Fibroblast of lung (primary cell): ENCODE measurements at regions not wholly inside any gene's neighbourhood (a gene's known extent, or its start where the extent isn't known, plus 50 kb on each side); places are given as distances from the start of the nearest gene placed in this dataset.

Experiments used
- EZH2 ChIP-seq: IDR thresholded peaks from 2 replicates; pipeline ENCODE4 v1.5.1; 2012; ENCODE audit warnings: low read length, control low read depth, mild to moderate bottlenecking; ENCODE audit errors: missing control alignments
- TF ChIP-seq, protein P1 (sequence below), 2 donors: IDR thresholded peaks in 1 of 2; conservative IDR thresholded peaks in 1 of 2; 1 replicate in 1 of 2; 2 replicates in 1 of 2; pipeline ENCODE4 v1.5.1; 2011 to 2012; ENCODE audit warnings: low read length in 2 of 2, control low read depth in 1 of 2, inconsistent platforms in 1 of 2, low read depth in 1 of 2, mild to moderate bottlenecking in 1 of 2

DNA sequence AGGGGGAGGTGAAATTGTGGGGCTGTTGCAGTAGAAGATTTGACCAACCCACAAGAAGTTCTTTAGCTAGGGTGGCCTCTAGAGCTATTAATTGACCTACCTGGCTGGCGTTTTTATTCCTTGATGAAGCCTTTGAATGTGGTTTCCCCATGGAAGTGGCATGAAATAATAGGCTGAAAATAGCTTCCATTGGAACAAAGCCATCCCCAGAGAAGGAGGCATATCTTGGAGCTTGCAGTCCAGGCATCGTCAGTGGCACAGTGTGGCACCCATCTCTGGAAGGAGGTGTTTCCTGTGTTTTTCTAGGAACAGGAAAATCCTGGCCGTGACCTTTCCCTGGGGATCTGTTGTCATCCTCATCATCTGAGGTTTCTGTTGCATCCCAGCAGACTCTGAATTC lies 96.3 kb upstream of the WDR1 start:
- TF ChIP-seq, protein P1, sequence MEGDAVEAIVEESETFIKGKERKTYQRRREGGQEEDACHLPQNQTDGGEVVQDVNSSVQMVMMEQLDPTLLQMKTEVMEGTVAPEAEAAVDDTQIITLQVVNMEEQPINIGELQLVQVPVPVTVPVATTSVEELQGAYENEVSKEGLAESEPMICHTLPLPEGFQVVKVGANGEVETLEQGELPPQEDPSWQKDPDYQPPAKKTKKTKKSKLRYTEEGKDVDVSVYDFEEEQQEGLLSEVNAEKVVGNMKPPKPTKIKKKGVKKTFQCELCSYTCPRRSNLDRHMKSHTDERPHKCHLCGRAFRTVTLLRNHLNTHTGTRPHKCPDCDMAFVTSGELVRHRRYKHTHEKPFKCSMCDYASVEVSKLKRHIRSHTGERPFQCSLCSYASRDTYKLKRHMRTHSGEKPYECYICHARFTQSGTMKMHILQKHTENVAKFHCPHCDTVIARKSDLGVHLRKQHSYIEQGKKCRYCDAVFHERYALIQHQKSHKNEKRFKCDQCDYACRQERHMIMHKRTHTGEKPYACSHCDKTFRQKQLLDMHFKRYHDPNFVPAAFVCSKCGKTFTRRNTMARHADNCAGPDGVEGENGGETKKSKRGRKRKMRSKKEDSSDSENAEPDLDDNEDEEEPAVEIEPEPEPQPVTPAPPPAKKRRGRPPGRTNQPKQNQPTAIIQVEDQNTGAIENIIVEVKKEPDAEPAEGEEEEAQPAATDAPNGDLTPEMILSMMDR (conservative IDR thresholded peaks at IDR 0.05 in 1 of 2, IDR thresholded peaks at IDR 0.05 in 1 of 2; ENCODE audit: low read depth in 1 of 2, low read length in 2 of 2): no peak
- TF ChIP-seq EZH2: no peak
